HL-60 (cell line): ENCODE measurements at regions not wholly inside any gene's neighbourhood (a gene's known extent, or its start where the extent isn't known, plus 50 kb on each side); places are given as distances from the start of the nearest gene placed in this dataset.

Experiments
- DNase-seq, 2 experiments: peaks; one replicate each; pipeline ENCODE4 v3.0.0-alpha.2; 2010 to 2020; ENCODE audit warnings: low read depth in 1 of 2, low spot score in 1 of 2
- H3K27ac ChIP-seq: fragments of 250-450 bp; sonication (Bioruptor Pico); replicated peaks from 2 replicates; pipeline ENCODE4 v1.5.1; 2020; ENCODE audit warnings: mild to moderate bottlenecking, moderate library complexity
- H3K27me3 ChIP-seq: fragments of 250-450 bp; sonication (Bioruptor Pico); 2 replicates; pipeline ENCODE4 v1.5.1; 2021; ENCODE audit warnings: mild to moderate bottlenecking, moderate library complexity; ENCODE audit not compliant: insufficient read depth, poor library complexity, severe bottlenecking
- H3K4me3 ChIP-seq: replicated peaks from 2 replicates; pipeline ENCODE4 v1.5.1; 2011; ENCODE audit warnings: mild to moderate bottlenecking, control low read depth, low read length; ENCODE audit not compliant: insufficient read depth
- CTCF ChIP-seq: IDR thresholded peaks from one replicate; pipeline ENCODE4 v1.5.1; 2011; ENCODE audit warnings: low read length, control low read depth, inconsistent platforms; ENCODE audit not compliant: insufficient read depth
- GABPA ChIP-seq: IDR thresholded peaks from 2 replicates; pipeline ENCODE4 v1.6.1; 2012; ENCODE audit warnings: low read depth
- POLR2AphosphoS5 ChIP-seq: IDR thresholded peaks from 2 replicates; pipeline ENCODE4 v1.6.1; 2012; ENCODE audit warnings: low read depth
- REST ChIP-seq: IDR thresholded peaks from 2 replicates; pipeline ENCODE4 v1.6.1; 2012; ENCODE audit warnings: low read depth; ENCODE audit not compliant: insufficient replicate concordance
- SPI1 ChIP-seq: IDR thresholded peaks from 2 replicates; pipeline ENCODE4 v1.6.1; 2012; ENCODE audit warnings: low read depth, mild to moderate bottlenecking, borderline replicate concordance

GRCh38 chr16:17548825-17549224 is 78.1 kb upstream of the XYLT1 start:
- Histone ChIP-seq H3K27me3 (no peaks in the 10 kb centered on the region), H3K4me3 (no peak overlapping the region), H3K27ac (no peak overlapping the region)
- TF ChIP-seq REST, result no peak
- no peak for TF ChIP-seq POLR2AphosphoS5
- no peak for TF ChIP-seq GABPA
- no peak for TF ChIP-seq CTCF
- no peak for TF ChIP-seq SPI1
- no peak for DNase-seq

- no peak overlapping the region for H3K4me3 ChIP-seq
- no peaks in the 10 kb centered on the region for H3K27me3 ChIP-seq
- no peak for DNase-seq
- TF ChIP-seq GABPA (no peak), SPI1 (no peak), CTCF (no peak), POLR2AphosphoS5 (no peak)
- no peak overlapping the region for H3K27ac ChIP-seq
Observed at GRCh38 chr16:17544785-17545184, 74.0 kb upstream of the XYLT1 start.

GRCh38 chr16:17544304-17544703 is 73.5 kb upstream of the XYLT1 start:
- H3K27ac ChIP-seq, result no peak overlapping the region
- H3K4me3 ChIP-seq, result no peak overlapping the region
- DNase-seq, result no peak
- no peak for TF ChIP-seq SPI1
- no peak for TF ChIP-seq GABPA
- TF ChIP-seq REST, result no peak
- TF ChIP-seq POLR2AphosphoS5, result no peak
- no peak for TF ChIP-seq CTCF
- no peaks in the 10 kb centered on the region for H3K27me3 ChIP-seq

GRCh38 chr16:17543073-17543472 is 72.3 kb upstream of the XYLT1 start:
- no peak for TF ChIP-seq POLR2AphosphoS5
- Histone ChIP-seq H3K27ac (no peak overlapping the region), H3K4me3 (no peak overlapping the region), H3K27me3 (no peaks in the 10 kb centered on the region)
- no peak for DNase-seq
